GM23338 (cell line): ENCODE measurements at regions not wholly inside any gene's neighbourhood (a gene's known extent, or its start where the extent isn't known, plus 50 kb on each side); places are given as distances from the start of the nearest gene placed in this dataset.

Experiments used
- ATAC-seq: fragments of 200-7000 bp; cut with Tn5 transposase; 3 replicates; pipeline ENCODE4 v1.9.1; 2020
- DNase-seq: peaks from one replicate; pipeline ENCODE4 v3.0.0-alpha.2; 2015; ENCODE audit warnings: low spot score
- H2AFZ ChIP-seq: fragments of 200-600 bp; sonication (generic); 2 replicates; pipeline ENCODE4 v1.8.0; 2016; ENCODE audit warnings: antibody characterized with exemption, mild to moderate bottlenecking, moderate library complexity
- H3F3A ChIP-seq: fragments of 200-600 bp; sonication (generic); replicated peaks from 2 replicates; pipeline ENCODE4 v1.8.0; 2017; ENCODE audit warnings: antibody characterized with exemption, mixed run types, low read depth
- H3K27ac ChIP-seq: fragments of 200-600 bp; sonication (generic); 2 replicates; pipeline ENCODE4 v1.6.1; 2016; ENCODE audit warnings: low read depth
- H3K27me3 ChIP-seq: fragments of 200-600 bp; sonication (generic); 2 replicates; pipeline ENCODE4 v1.8.0; 2016; ENCODE audit warnings: mild to moderate bottlenecking, mixed run types, moderate library complexity; ENCODE audit not compliant: insufficient read depth
- H3K36me3 ChIP-seq: fragments of 200-600 bp; sonication (generic); 2 replicates; pipeline ENCODE4 v1.8.0; 2016; ENCODE audit warnings: mild to moderate bottlenecking; ENCODE audit not compliant: insufficient read depth
- H3K4me1 ChIP-seq: fragments of 200-600 bp; sonication (generic); 2 replicates; pipeline ENCODE4 v1.8.0; 2016; ENCODE audit warnings: mild to moderate bottlenecking, moderate library complexity; ENCODE audit not compliant: insufficient read depth
- H3K4me2 ChIP-seq: fragments of 200-600 bp; sonication (generic); 2 replicates; pipeline ENCODE4 v1.7.1; 2017; ENCODE audit warnings: mixed run types
- H3K4me3 ChIP-seq: fragments of 200-600 bp; sonication (generic); 2 replicates; pipeline ENCODE4 v1.6.1; 2016; ENCODE audit warnings: mixed run types
- H3K79me2 ChIP-seq: fragments of 200-600 bp; sonication (generic); replicated peaks from 2 replicates; pipeline ENCODE4 v1.8.0; 2017; ENCODE audit warnings: mild to moderate bottlenecking; ENCODE audit not compliant: insufficient read depth
- H3K9me2 ChIP-seq: fragments of 200-600 bp; sonication (generic); 2 replicates; pipeline ENCODE4 v1.8.0; 2017; ENCODE audit not compliant: insufficient read depth
- H4K20me1 ChIP-seq: fragments of 200-600 bp; sonication (generic); replicated peaks from 2 replicates; pipeline ENCODE4 v1.8.0; 2017; ENCODE audit warnings: mild to moderate bottlenecking; ENCODE audit not compliant: insufficient read depth
- H3K27ac Mint-ChIP-seq: 2 replicates; pipeline ENCODE4 v1.8.0; 2020; ENCODE audit warnings: inconsistent platforms, mild to moderate bottlenecking, moderate library complexity, mixed read lengths
- H3K27me3 Mint-ChIP-seq: 3 replicates; pipeline ENCODE4 v1.8.0; 2022; ENCODE audit warnings: low read depth, mild to moderate bottlenecking, moderate library complexity, mixed read lengths, inconsistent platforms; ENCODE audit not compliant: insufficient read depth, poor library complexity
- H3K36me3 Mint-ChIP-seq: 3 replicates; pipeline ENCODE4 v1.8.0; 2021; ENCODE audit warnings: low read depth, mild to moderate bottlenecking, inconsistent platforms, moderate library complexity, mixed read lengths
- H3K4me1 Mint-ChIP-seq: 3 replicates; pipeline ENCODE4 v1.8.0; 2020; ENCODE audit warnings: mild to moderate bottlenecking, inconsistent platforms, mixed read lengths
- H3K4me3 Mint-ChIP-seq: 3 replicates; pipeline ENCODE4 v1.8.0; 2021; ENCODE audit warnings: moderate library complexity, mild to moderate bottlenecking, inconsistent platforms, mixed read lengths
- H3K9me3 Mint-ChIP-seq: 3 replicates; pipeline ENCODE4 v1.8.0; 2020; ENCODE audit warnings: moderate library complexity, mild to moderate bottlenecking, inconsistent platforms, mixed read lengths
- CREB1 ChIP-seq: fragments of 250-450 bp; sonication (Bioruptor Pico); IDR thresholded peaks from 2 replicates; pipeline ENCODE4 v1.5.0; 2020; ENCODE audit warnings: low read depth, mild to moderate bottlenecking, moderate library complexity
- EZH2 ChIP-seq: fragments of 200-600 bp; sonication (generic); IDR thresholded peaks from one replicate; pipeline ENCODE4 v1.8.0; 2017; ENCODE audit warnings: antibody characterized with exemption, mild to moderate bottlenecking, low read depth; ENCODE audit not compliant: unreplicated experiment
- EZH2phosphoT487 ChIP-seq: fragments of 200-600 bp; sonication (generic); IDR thresholded peaks from one replicate; pipeline ENCODE4 v1.8.1; 2018; ENCODE audit warnings: antibody characterized with exemption; ENCODE audit not compliant: unreplicated experiment
- JUNB ChIP-seq: IDR thresholded peaks from one replicate; pipeline ENCODE4 v1.6.1; 2016; ENCODE audit warnings: antibody characterized with exemption; ENCODE audit not compliant: unreplicated experiment
- NANOG ChIP-seq: IDR thresholded peaks from 2 replicates; pipeline ENCODE4 v1.6.1; 2016; ENCODE audit warnings: antibody characterized with exemption, borderline replicate concordance
- POLR2AphosphoS5 ChIP-seq: IDR thresholded peaks from 2 replicates; pipeline ENCODE4 v1.6.1; 2016; ENCODE audit warnings: antibody characterized with exemption, low read depth
- STAT1 ChIP-seq: IDR thresholded peaks from one replicate; pipeline ENCODE4 v1.6.1; 2016; ENCODE audit warnings: antibody characterized with exemption; ENCODE audit not compliant: unreplicated experiment
- ZNF114 ChIP-seq: fragments of 250-450 bp; sonication (Bioruptor Pico); IDR thresholded peaks from 2 replicates; pipeline ENCODE4 v1.5.0; 2020; ENCODE audit warnings: mild to moderate bottlenecking, moderate library complexity
- ZNF331 ChIP-seq: fragments of 250-450 bp; sonication (Bioruptor Pico); IDR thresholded peaks from 2 replicates; pipeline ENCODE4 v1.5.0; 2020; ENCODE audit warnings: low read depth, mild to moderate bottlenecking, moderate library complexity
- TF ChIP-seq, protein P1 (sequence below): fragments of 250-450 bp; sonication (Bioruptor Pico); IDR thresholded peaks from 2 replicates; pipeline ENCODE4 v1.5.0; 2020; ENCODE audit warnings: mild to moderate bottlenecking, moderate library complexity
- TF ChIP-seq, protein P2 (sequence below): IDR thresholded peaks from 2 replicates; pipeline ENCODE4 v1.6.1; 2016; ENCODE audit warnings: antibody characterized with exemption
- TF ChIP-seq, protein P3 (sequence below): IDR thresholded peaks from one replicate; pipeline ENCODE4 v1.6.1; 2018; ENCODE audit warnings: antibody characterized with exemption; ENCODE audit not compliant: unreplicated experiment

DNA sequence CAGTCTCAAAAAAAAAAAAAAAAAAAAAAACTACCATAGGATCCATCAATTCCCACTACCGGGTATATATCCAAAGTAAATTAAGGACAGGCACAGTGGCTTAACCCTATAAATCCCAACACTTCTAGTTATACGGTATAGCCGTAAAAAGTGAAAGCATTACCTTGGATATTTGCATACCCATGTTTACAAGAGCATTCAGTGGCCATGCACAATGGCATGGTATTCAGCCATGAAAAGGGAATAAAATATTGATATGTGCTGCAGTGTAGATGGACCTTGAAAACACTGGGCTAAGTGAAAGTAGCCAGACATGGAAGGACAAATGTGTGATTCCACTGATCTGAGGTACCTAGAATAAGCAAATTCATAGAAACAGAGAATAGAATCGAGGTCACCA is 111.8 kb upstream of the CAB39 start:
- Mint-ChIP-seq H3K4me3 (no peak overlapping the region), H3K27me3 (peaks cover 7% of the 10 kb centered on the region), H3K27ac (no peak overlapping the region), H3K36me3 (peaks cover 3% of the 10 kb centered on the region; the same call in 1 of the 3 replicates), H3K9me3 (peaks cover 7% of the 10 kb centered on the region), H3K4me1 (peaks cover 5% of the 10 kb centered on the region; the same call in 2 of the 3 replicates)
- H3K36me3 ChIP-seq: no peaks in the 10 kb centered on the region
- DNase-seq (no peak), ATAC-seq (no peak)
- peaks cover 9% of the 10 kb centered on the region for H3K4me1 ChIP-seq
- H3K4me3 ChIP-seq: no peak overlapping the region
- H4K20me1 ChIP-seq: no peaks in the 10 kb centered on the region
- no peaks in the 10 kb centered on the region for H3K79me2 ChIP-seq
- TF ChIP-seq STAT1 (no peak), ZNF114 (no peak), EZH2phosphoT487 (no peak), NANOG (no peak), EZH2 (no peak), POLR2AphosphoS5 (no peak), CREB1 (no peak), ZNF331 (CRISPR knock-in tag) (no peak), JUNB (no peak)
- TF ChIP-seq, protein P1, sequence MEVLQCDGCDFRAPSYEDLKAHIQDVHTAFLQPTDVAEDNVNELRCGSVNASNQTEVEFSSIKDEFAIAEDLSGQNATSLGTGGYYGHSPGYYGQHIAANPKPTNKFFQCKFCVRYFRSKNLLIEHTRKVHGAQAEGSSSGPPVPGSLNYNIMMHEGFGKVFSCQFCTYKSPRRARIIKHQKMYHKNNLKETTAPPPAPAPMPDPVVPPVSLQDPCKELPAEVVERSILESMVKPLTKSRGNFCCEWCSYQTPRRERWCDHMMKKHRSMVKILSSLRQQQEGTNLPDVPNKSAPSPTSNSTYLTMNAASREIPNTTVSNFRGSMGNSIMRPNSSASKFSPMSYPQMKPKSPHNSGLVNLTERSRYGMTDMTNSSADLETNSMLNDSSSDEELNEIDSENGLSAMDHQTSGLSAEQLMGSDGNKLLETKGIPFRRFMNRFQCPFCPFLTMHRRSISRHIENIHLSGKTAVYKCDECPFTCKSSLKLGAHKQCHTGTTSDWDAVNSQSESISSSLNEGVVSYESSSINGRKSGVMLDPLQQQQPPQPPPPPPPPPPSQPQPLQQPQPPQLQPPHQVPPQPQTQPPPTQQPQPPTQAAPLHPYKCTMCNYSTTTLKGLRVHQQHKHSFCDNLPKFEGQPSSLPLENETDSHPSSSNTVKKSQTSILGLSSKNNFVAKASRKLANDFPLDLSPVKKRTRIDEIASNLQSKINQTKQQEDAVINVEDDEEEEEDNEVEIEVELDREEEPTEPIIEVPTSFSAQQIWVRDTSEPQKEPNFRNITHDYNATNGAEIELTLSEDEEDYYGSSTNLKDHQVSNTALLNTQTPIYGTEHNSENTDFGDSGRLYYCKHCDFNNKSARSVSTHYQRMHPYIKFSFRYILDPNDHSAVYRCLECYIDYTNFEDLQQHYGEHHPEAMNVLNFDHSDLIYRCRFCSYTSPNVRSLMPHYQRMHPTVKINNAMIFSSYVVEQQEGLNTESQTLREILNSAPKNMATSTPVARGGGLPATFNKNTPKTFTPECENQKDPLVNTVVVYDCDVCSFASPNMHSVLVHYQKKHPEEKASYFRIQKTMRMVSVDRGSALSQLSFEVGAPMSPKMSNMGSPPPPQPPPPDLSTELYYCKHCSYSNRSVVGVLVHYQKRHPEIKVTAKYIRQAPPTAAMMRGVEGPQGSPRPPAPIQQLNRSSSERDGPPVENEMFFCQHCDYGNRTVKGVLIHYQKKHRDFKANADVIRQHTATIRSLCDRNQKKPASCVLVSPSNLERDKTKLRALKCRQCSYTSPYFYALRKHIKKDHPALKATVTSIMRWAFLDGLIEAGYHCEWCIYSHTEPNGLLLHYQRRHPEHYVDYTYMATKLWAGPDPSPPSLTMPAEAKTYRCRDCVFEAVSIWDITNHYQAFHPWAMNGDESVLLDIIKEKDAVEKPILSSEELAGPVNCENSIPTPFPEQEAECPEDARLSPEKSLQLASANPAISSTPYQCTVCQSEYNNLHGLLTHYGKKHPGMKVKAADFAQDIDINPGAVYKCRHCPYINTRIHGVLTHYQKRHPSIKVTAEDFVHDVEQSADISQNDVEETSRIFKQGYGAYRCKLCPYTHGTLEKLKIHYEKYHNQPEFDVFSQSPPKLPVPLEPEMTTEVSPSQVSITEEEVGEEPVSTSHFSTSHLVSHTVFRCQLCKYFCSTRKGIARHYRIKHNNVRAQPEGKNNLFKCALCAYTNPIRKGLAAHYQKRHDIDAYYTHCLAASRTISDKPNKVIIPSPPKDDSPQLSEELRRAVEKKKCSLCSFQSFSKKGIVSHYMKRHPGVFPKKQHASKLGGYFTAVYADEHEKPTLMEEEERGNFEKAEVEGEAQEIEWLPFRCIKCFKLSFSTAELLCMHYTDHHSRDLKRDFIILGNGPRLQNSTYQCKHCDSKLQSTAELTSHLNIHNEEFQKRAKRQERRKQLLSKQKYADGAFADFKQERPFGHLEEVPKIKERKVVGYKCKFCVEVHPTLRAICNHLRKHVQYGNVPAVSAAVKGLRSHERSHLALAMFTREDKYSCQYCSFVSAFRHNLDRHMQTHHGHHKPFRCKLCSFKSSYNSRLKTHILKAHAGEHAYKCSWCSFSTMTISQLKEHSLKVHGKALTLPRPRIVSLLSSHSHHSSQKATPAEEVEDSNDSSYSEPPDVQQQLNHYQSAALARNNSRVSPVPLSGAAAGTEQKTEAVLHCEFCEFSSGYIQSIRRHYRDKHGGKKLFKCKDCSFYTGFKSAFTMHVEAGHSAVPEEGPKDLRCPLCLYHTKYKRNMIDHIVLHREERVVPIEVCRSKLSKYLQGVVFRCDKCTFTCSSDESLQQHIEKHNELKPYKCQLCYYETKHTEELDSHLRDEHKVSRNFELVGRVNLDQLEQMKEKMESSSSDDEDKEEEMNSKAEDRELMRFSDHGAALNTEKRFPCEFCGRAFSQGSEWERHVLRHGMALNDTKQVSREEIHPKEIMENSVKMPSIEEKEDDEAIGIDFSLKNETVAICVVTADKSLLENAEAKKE (CRISPR knock-in tag): no peak
- TF ChIP-seq, protein P2, sequence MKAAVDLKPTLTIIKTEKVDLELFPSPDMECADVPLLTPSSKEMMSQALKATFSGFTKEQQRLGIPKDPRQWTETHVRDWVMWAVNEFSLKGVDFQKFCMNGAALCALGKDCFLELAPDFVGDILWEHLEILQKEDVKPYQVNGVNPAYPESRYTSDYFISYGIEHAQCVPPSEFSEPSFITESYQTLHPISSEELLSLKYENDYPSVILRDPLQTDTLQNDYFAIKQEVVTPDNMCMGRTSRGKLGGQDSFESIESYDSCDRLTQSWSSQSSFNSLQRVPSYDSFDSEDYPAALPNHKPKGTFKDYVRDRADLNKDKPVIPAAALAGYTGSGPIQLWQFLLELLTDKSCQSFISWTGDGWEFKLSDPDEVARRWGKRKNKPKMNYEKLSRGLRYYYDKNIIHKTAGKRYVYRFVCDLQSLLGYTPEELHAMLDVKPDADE: no peak
- TF ChIP-seq, protein P3, sequence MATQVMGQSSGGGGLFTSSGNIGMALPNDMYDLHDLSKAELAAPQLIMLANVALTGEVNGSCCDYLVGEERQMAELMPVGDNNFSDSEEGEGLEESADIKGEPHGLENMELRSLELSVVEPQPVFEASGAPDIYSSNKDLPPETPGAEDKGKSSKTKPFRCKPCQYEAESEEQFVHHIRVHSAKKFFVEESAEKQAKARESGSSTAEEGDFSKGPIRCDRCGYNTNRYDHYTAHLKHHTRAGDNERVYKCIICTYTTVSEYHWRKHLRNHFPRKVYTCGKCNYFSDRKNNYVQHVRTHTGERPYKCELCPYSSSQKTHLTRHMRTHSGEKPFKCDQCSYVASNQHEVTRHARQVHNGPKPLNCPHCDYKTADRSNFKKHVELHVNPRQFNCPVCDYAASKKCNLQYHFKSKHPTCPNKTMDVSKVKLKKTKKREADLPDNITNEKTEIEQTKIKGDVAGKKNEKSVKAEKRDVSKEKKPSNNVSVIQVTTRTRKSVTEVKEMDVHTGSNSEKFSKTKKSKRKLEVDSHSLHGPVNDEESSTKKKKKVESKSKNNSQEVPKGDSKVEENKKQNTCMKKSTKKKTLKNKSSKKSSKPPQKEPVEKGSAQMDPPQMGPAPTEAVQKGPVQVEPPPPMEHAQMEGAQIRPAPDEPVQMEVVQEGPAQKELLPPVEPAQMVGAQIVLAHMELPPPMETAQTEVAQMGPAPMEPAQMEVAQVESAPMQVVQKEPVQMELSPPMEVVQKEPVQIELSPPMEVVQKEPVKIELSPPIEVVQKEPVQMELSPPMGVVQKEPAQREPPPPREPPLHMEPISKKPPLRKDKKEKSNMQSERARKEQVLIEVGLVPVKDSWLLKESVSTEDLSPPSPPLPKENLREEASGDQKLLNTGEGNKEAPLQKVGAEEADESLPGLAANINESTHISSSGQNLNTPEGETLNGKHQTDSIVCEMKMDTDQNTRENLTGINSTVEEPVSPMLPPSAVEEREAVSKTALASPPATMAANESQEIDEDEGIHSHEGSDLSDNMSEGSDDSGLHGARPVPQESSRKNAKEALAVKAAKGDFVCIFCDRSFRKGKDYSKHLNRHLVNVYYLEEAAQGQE: no peak
- H3K27me3 ChIP-seq: no peaks in the 10 kb centered on the region
- H3K4me2 ChIP-seq: no peak overlapping the region
- H3K27ac ChIP-seq: no peak overlapping the region
- H3K9me2 ChIP-seq: no peaks in the 10 kb centered on the region
- H3F3A ChIP-seq: no peaks in the 10 kb centered on the region
- H2AFZ ChIP-seq: no peak overlapping the region
